ENCODE measurements at regions not wholly inside any gene's neighbourhood (a gene's known extent, or its start where the extent isn't known, plus 50 kb on each side); places are given as distances from the start of the nearest gene placed in this dataset.

DNA sequence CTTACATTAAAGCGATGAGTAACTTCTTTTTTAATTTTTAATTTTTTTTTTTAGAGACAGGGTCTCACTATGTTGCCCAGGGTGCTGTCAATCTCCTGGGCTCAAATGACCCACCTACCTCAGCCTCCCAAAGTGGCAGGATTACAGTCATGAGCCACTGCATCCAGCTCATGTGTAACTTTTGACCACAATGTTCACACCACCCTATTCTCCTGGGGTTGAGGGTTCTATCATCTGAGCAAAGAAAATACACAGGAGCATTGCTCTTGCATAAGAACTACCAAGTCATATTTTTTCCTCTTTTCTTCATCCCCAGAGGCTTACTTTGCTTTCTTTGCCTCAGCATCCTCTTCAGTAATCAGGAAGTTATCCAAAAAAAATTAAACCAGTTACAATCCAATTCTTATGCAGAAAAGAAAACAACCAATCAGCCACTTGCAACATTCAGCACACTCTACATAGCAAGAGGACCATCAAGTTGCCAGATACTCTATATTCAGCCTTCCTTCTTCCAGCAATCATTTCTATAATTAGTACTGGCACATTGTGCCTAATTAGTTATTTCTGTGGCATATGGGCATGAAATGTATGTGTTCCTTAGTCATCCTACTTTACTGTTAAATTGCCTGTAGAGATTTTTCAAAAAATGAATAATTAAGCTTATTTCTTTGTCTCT, 345.6 kb downstream of the AKAIN1 start:
- TF ChIP-seq CTCF (conservative IDR thresholded peaks at IDR 0.05 in 1 of 2, IDR thresholded peaks at IDR 0.05 in 1 of 2; ENCODE audit: extremely low read depth in 1 of 2, insufficient read depth in 1 of 2, low read depth in 1 of 2, low read length in 2 of 2) (no peak), EZH2 (IDR thresholded peaks at IDR 0.05; ENCODE audit: borderline replicate concordance, low read length) (no peak)
